Erythroblast (primary cell): ENCODE measurements at regions not wholly inside any gene's neighbourhood (a gene's known extent, or its start where the extent isn't known, plus 50 kb on each side); places are given as distances from the start of the nearest gene placed in this dataset.

Source experiments
- GATA1 ChIP-seq: IDR thresholded peaks from 2 replicates; pipeline ENCODE4 v1.6.1; 2011; ENCODE audit warnings: low read depth, mild to moderate bottlenecking, control low read depth, low read length, moderate library complexity
- POLR2A ChIP-seq: IDR thresholded peaks from 2 replicates; pipeline ENCODE4 v1.6.1; 2011; ENCODE audit warnings: mild to moderate bottlenecking, low read length

- TF ChIP-seq POLR2A (no peak), GATA1 (no peak)
Observed at GRCh38 chr1:189431447-189431846, 1046.2 kb downstream of the BRINP3 start.
